Upper lobe of right lung (tissue), 1 donor: ENCODE measurements at regions not wholly inside any gene's neighbourhood (a gene's known extent, or its start where the extent isn't known, plus 50 kb on each side); places are given as distances from the start of the nearest gene placed in this dataset.
"Not testable (repeated sequence)": the region's sequence is repeated elsewhere in the genome, so short reads cannot be mapped to it uniquely, and the experiment has no call there.

Source experiments
- ATAC-seq: fragments of 200-7000 bp; cut with Tn5 transposase; one replicate; pipeline ENCODE4 v1.9.1; 2020; ENCODE audit warnings: mild to moderate bottlenecking, moderate library complexity
- DNase-seq: peaks from one replicate; pipeline ENCODE4 v3.0.0-alpha.2; 2020
- H3K27ac ChIP-seq: fragments of 200-600 bp; one replicate; pipeline ENCODE4 v1.8.0; 2022
- H3K27me3 ChIP-seq: fragments of 200-600 bp; one replicate; pipeline ENCODE4 v1.8.0; 2022; ENCODE audit warnings: mild to moderate bottlenecking
- H3K36me3 ChIP-seq: fragments of 200-600 bp; one replicate; pipeline ENCODE4 v1.8.0; 2022
- H3K4me1 ChIP-seq: fragments of 200-600 bp; one replicate; pipeline ENCODE4 v1.8.0; 2022
- H3K4me3 ChIP-seq: fragments of 200-600 bp; one replicate; pipeline ENCODE4 v1.8.0; 2022; ENCODE audit warnings: mild to moderate bottlenecking
- H3K9me3 ChIP-seq: fragments of 200-600 bp; one replicate; pipeline ENCODE4 v1.8.0; 2022
- intact Hi-C: fragments of 100-400 bp; cut with DNase I; formaldehyde crosslinking; loops from one replicate; pipeline ENCODE4 v1.11.0; 2022
- TF ChIP-seq, protein P1 (sequence below): fragments of 200-600 bp; IDR thresholded peaks from one replicate; pipeline ENCODE4 v1.8.0; 2022; ENCODE audit warnings: antibody characterized with exemption
- donor health status: DM: no; HTN: yes; CAD: no; lungs with severe emphysema.

DNA sequence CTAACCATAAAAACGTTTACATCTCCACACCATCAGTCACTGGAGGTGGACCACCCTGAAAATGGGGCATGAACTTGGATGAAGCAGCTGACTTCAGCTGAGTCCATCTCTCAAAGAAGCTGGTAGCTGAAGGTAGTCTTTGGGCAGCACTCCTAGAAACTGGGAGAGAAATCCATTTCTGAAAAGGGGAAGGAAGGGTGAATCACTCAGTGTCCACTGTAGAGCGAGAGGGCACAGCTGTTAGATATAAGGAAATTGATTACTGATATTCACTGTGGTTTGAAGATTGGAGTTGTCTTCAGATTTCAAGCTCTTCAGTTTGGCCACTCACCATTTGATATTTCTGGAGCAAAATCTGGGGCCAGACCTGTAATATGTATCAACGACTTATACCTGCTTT is 499.0 kb upstream of the UBE2E2 start:
- Histone ChIP-seq H3K4me1 (no peaks in the 10 kb centered on the region), H3K9me3 (no peaks in the 10 kb centered on the region), H3K4me3 (no peak overlapping the region), H3K36me3 (no peaks in the 10 kb centered on the region), H3K27ac (no peak overlapping the region), H3K27me3 (no peaks in the 10 kb centered on the region)
- TF ChIP-seq, protein P1, sequence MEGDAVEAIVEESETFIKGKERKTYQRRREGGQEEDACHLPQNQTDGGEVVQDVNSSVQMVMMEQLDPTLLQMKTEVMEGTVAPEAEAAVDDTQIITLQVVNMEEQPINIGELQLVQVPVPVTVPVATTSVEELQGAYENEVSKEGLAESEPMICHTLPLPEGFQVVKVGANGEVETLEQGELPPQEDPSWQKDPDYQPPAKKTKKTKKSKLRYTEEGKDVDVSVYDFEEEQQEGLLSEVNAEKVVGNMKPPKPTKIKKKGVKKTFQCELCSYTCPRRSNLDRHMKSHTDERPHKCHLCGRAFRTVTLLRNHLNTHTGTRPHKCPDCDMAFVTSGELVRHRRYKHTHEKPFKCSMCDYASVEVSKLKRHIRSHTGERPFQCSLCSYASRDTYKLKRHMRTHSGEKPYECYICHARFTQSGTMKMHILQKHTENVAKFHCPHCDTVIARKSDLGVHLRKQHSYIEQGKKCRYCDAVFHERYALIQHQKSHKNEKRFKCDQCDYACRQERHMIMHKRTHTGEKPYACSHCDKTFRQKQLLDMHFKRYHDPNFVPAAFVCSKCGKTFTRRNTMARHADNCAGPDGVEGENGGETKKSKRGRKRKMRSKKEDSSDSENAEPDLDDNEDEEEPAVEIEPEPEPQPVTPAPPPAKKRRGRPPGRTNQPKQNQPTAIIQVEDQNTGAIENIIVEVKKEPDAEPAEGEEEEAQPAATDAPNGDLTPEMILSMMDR: no peak
- DNase-seq (no peak), ATAC-seq (no peak)
- intact Hi-C loops: no loop called here

- Histone ChIP-seq H3K4me3 (no peak overlapping the region), H3K9me3 (no peaks in the 10 kb centered on the region), H3K4me1 (no peaks in the 10 kb centered on the region), H3K27ac (no peak overlapping the region), H3K36me3 (no peaks in the 10 kb centered on the region), H3K27me3 (no peaks in the 10 kb centered on the region)
- DNase-seq (no peak), ATAC-seq (no peak)
- TF ChIP-seq, protein P1: no peak
- intact Hi-C loops: no loop called here
These were observed 498.4 kb upstream of the UBE2E2 start for GRCh38 chr3:22704571-22705354.

DNA sequence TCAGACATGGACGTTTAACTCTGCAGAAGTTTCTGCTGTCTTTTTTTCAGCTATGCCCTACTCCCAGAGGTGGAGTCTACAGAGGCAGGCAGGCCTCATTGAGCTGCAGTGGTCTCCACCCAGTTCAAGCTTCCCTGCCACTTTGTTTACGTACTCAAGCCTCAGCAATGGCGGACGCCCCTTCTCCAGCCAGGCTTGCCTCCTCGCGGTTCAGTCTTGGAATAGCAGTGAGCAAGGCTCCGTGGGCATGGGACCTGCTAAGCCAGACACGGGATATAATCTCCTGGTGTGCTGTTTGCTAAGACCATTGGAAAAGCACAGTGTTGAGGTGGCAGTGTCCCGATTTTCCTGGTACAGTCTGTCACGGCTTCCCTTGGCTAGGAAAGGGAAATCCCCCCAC is 496.2 kb upstream of the UBE2E2 start:
- H3K4me3 ChIP-seq, H3K36me3 ChIP-seq, H3K27me3 ChIP-seq, DNase-seq, ATAC-seq, intact Hi-C loops, H3K4me1 ChIP-seq, H3K9me3 ChIP-seq, H3K27ac ChIP-seq: not testable (repeated sequence)

- Histone ChIP-seq H3K4me1 (no peaks in the 10 kb centered on the region), H3K27me3 (no peaks in the 10 kb centered on the region), H3K36me3 (no peaks in the 10 kb centered on the region), H3K27ac (no peak overlapping the region), H3K4me3 (no peak overlapping the region), H3K9me3 (no peaks in the 10 kb centered on the region)
- ATAC-seq (peak; percentile 86), DNase-seq (no peak)
- intact Hi-C loops: no loop called here
- TF ChIP-seq, protein P1: no peak
These were observed 489.2 kb upstream of the UBE2E2 start for GRCh38 chr3:22713936-22714335.

GRCh38 chr3:22714749-22715148 is 488.4 kb upstream of the UBE2E2 start:
- TF ChIP-seq, protein P1: no peak
- Histone ChIP-seq H3K4me1 (no peaks in the 10 kb centered on the region), H3K9me3 (no peaks in the 10 kb centered on the region), H3K27me3 (no peaks in the 10 kb centered on the region), H3K36me3 (no peaks in the 10 kb centered on the region), H3K4me3 (no peak overlapping the region), H3K27ac (no peak overlapping the region)
- no peak for DNase-seq
- intact Hi-C loops: no loop called here
- no peak for ATAC-seq

GRCh38 chr3:22720596-22720995 is 482.5 kb upstream of the UBE2E2 start:
- Histone ChIP-seq H3K27me3 (no peaks in the 10 kb centered on the region), H3K9me3 (no peaks in the 10 kb centered on the region), H3K27ac (no peak overlapping the region), H3K36me3 (no peaks in the 10 kb centered on the region), H3K4me1 (no peaks in the 10 kb centered on the region), H3K4me3 (no peak overlapping the region)
- ATAC-seq (no peak), DNase-seq (no peak)
- TF ChIP-seq, protein P1: no peak
- intact Hi-C loops: no loop called here
